ENCODE measurements at regions not wholly inside any gene's neighbourhood (a gene's known extent, or its start where the extent isn't known, plus 50 kb on each side); places are given as distances from the start of the nearest gene placed in this dataset.
"Not testable (repeated sequence)": the region's sequence is repeated elsewhere in the genome, so short reads cannot be mapped to it uniquely, and the experiment has no call there.

GRCh38 chr12:58009405-58010195 lies 68.2 kb downstream of the ATP23 start:
- DNase-seq, result no peak

- DNase-seq, result no peak
Measured at GRCh38 chr12:58011676-58012075, 70.3 kb downstream of the ATP23 start.

- DNase-seq, result not testable (repeated sequence)
Measured at GRCh38 chr12:58022379-58023020, 81.1 kb downstream of the ATP23 start.

- no peak for DNase-seq
Measured at GRCh38 chr12:58025431-58025830, 84.1 kb downstream of the ATP23 start.

- DNase-seq, result no peak
Measured at GRCh38 chr12:58026426-58026825, 85.1 kb downstream of the ATP23 start.

- no peak for DNase-seq
Measured at GRCh38 chr12:58026897-58027891, 85.8 kb downstream of the ATP23 start.

- DNase-seq, result no peak
Measured at GRCh38 chr12:58028294-58028693, 86.9 kb downstream of the ATP23 start.

GRCh38 chr12:58029260-58029659 lies 87.9 kb downstream of the ATP23 start:
- no peak for DNase-seq

- no peak for DNase-seq
Measured at GRCh38 chr12:58030566-58031279, 89.4 kb downstream of the ATP23 start.

GRCh38 chr12:58032156-58032555 lies 90.8 kb downstream of the ATP23 start:
- DNase-seq, result no peak

GRCh38 chr12:58033831-58034230 lies 92.5 kb downstream of the ATP23 start:
- no peak for DNase-seq

GRCh38 chr12:58034311-58034710 lies 92.9 kb downstream of the ATP23 start:
- DNase-seq, result no peak

- no peak for DNase-seq
Measured at GRCh38 chr12:58034712-58035111, 93.3 kb downstream of the ATP23 start.

GRCh38 chr12:58041441-58041840 lies 100.1 kb downstream of the ATP23 start:
- DNase-seq, result no peak

- no peak for DNase-seq
Measured at GRCh38 chr12:58044966-58045365, 103.6 kb downstream of the ATP23 start.

GRCh38 chr12:58046271-58046670 lies 104.9 kb downstream of the ATP23 start:
- DNase-seq, result no peak

- no peak for DNase-seq
Measured at GRCh38 chr12:58051378-58051777, 110.0 kb downstream of the ATP23 start.

- DNase-seq, result no peak
Measured at GRCh38 chr12:58064666-58065065, 123.3 kb downstream of the ATP23 start.

GRCh38 chr12:58066296-58066695 lies 124.9 kb downstream of the ATP23 start:
- DNase-seq, result no peak

GRCh38 chr12:58067610-58068387 lies 126.4 kb downstream of the ATP23 start:
- no peak for DNase-seq

- no peak for DNase-seq
Measured at GRCh38 chr12:58068706-58069105, 127.3 kb downstream of the ATP23 start.

Measured in NCI-H2227 treated with DMSO at 0.1 percent for 48 hours (cell line).